HuH-7 (cell line): ENCODE measurements at regions not wholly inside any gene's neighbourhood (a gene's known extent, or its start where the extent isn't known, plus 50 kb on each side); places are given as distances from the start of the nearest gene placed in this dataset.
"Not testable (repeated sequence)": the region's sequence is repeated elsewhere in the genome, so short reads cannot be mapped to it uniquely, and the experiment has no call there.

Experiments
- DNase-seq: peaks from one replicate; pipeline ENCODE4 v3.0.0; 2011; ENCODE audit warnings: low spot score

DNA sequence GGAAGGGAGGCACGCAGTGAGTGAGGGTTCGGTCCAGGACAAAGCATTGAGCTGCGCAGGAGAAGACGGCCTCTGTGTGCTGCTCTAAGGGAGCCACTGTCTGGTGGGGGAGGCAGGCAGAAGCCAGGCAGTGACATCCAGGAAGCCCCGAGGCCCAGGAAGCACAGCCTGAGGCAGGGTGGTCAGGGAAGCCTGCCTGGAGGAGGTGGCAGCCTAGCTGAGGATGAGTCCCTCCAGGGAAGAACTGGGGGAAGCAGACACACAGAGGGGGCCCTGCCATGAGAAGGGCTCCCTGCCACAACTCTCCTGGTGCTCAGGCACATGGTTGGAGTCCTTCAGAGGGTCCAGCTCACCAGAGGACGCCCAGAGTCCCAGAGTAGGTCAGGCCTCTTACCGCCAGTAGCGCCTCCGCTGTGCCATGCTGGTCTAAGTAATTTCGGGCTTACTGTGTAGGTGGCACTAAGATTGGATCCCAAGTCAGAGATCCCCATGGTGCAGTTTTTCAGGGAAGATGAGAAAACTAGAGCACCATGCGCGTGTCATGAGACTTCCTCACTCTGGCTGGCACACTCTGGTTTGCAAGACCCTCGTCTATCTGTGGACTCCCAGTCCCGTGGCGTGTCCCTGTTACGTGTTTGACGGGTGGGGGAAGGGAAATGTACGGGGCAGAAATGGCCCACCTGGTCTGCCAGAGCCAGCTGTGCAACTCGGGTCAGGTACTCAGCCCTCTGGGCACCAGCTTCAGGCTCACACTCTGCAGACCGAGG lies 887.2 kb downstream of the BRD1 start:
- no peak for DNase-seq

DNA sequence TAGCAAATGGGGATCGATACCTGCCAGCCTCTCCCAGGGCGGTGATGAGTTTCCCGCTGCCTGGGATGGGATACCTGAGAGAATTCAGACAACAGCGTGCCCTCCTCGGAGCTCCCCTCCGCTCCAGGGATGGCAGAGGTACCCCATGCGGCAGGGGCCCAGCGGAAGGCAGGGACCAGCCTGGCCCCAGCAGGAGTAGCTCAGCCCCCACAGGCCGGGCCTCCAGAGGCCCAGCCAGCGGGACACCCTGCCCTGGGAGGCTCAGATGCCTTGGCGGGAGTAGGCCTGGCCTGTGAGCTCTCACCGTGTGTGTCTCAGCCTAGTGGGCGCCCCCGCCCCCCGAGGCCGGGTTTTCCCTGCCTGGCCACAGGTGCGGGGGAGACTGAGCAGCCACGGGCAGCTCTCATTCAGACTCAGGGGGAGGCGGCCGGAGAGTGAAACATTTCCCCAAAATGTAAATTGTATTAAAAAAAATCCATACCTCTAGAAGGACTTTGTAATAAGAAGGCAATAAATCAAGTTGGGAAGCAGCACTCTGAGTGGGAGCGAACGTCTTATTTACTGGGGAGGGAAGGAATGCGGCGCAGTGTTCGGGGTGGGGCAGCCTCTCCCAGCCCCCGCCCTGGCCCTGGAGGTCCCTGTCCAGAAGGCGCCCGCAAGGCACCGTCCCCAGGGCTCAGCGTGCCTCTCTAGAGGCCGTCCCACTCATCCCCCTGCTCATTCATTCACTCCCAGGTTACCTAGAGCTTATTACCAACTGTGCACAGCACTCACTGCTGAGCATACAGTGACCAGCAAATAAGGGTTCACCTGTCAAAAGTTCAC lies 888.0 kb downstream of the BRD1 start:
- DNase-seq, result no peak

DNA sequence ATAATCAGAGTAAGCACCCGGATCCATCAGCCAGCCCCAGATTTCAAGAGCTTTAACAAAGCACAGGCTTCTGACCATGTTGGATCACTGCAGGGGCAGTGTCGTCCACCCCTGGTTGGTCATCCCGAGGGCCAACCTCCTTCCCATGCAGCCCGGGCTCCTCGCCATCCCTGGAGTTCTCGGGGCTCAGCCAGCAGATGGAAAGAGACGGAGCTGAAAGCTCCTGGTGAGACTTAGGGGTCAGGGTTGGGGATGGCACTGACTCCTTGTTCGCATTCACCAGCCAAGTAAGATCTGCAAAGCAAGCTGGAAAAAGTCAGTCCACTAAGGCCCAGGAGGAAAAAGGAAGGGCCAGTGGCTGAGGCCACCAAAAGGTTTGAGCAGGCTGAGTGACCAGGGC lies 888.9 kb downstream of the BRD1 start:
- no peak for DNase-seq

DNA sequence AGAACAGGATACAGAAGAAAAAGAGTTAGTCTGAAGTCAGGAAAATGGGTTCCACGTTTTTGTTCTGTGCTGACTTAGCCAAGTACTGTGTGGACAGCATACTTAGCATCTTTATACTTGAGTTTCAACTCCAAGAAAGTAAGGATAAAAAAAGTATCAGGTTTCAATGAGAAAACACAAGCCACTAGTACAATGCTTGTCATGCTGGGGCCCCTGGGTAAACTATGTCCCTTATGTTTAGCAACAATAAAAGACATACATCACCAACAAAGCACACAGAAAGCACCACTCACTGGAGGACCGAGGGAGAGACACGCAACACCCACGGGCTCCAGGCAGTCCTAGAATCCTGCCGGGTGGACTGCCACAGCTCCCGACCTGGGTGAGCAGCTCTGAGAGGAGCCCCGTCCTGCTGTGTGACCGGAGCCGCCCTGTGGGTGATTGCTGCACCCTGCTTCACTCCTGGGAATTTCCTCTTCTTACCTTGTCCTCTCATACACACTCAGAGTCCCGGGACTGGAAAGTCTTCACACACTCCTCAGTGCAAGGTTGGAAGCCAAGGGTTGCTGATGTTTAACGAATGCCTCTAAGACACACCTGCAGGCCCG lies 890.5 kb downstream of the BRD1 start:
- DNase-seq, result no peak

DNA sequence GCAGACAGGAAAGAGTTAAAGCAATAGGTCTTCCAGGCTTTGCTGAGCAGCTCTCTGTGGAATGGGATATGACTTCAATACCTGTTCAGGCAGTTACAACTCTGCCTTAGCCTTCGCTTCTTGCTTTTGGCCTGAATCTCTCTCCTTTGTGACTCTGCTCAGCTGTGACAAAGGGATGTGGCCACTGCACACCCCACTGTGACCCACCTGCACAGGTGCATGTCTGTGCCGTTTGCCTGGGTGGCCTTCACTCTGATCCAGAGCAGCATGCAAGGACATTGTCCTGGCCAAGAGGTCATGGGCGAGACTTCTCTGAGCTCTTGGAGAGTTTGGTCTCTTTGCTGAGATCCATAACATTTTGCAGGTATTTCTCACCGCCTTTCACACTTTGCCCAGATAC lies 891.3 kb downstream of the BRD1 start:
- no peak for DNase-seq

DNA sequence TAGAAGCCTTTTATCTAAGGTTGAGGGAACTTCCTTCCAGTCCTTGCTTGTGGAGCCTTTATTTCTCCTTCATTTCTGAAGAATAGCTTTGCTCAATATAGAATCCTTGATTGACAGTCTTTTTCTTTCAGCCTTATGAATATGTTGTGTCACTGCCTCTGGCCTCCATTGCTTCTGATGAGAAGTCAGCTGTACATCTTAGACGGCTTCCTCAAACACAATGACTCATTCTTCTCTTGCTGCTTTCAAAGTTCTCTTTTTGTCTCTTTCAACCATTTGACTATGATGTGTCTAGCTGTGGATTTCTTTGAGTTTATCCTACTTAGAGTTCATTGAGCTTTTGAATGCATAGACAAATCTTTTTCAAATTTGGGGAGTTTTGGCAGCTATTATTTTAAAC lies 893.2 kb downstream of the BRD1 start:
- DNase-seq, result no peak

DNA sequence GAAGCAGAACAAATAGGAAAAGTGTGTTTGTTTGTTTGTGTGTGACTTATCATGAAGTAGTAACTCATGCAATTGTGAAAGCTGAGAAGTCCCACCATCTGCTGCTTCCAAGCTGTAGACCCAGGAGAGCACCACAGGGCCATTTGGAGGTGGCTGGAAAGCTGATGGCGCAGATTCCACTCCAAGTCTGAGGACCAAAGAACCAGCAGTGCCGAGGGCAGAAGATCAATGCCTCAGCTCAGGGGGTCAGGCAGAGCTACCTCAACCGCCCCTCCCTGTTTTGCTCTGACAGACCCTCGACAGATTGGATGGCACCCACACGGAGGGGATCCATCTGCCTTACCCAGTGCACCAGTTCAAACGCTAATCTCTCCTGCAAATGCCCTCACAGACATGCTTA lies 896.2 kb downstream of the BRD1 start:
- DNase-seq, result no peak

DNA sequence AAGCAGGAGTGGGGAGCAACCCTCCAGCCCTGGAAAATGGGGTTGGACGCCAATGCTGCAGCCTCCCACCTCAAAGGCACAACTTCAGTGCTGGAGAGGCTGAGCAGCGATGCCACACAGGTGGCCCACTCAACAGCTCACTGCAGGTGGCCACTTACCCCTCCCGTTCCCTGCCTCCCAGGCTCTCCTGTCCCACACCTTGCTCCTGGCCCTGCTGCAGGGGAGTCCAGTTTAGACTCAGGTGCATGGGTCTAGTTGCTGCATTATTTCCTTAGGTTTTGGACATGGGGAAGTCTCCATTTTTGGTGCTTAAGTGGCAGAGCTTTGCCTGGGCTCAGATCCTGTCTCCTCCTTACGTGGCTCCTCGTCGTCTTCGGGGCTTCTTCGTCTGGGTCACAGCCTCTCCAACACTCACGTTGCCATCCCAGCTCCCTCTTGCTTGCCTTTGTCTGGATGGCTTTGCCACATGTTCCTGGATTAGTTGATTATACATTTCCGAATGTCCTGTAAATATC lies 898.3 kb downstream of the BRD1 start:
- DNase-seq, result no peak

DNA sequence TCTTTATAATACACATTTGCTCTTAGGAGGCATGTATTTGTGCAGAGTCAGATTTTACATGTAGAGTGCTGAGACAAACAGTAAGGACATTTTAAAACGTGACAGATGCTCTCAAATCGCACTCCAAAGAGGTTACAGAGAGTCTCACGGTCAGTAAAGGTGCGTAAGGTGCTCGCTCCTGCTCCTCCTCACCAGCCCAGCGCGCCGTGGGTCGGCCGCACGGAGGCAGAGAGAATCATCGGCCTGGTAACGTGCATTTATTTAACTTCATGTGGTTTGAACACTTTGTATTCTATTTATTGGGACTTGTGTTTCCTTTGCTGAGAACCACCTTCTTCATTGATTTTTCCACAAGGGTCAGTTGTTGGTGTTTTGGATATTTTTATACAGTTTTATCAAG lies 900.1 kb downstream of the BRD1 start:
- no peak for DNase-seq

DNA sequence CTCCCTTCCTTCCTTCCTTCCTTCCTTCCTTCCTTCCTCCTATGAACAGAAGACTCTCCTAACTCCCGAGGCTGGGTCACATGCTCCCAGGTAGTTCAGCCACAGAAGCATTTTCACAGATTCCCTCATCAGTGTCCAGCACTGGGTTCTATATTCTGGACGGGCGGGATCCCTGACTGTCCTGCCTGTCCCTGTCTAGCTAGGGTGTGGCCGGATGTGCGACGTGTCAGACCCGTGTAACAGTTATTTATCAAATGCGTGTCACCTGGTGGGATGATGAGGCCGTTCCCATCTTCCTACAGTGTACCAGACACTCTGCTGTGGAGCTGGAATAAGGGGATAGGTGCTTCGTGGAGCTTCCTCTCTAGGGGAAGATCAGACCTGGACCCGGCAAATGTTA lies 901.0 kb downstream of the BRD1 start:
- no peak for DNase-seq

DNA sequence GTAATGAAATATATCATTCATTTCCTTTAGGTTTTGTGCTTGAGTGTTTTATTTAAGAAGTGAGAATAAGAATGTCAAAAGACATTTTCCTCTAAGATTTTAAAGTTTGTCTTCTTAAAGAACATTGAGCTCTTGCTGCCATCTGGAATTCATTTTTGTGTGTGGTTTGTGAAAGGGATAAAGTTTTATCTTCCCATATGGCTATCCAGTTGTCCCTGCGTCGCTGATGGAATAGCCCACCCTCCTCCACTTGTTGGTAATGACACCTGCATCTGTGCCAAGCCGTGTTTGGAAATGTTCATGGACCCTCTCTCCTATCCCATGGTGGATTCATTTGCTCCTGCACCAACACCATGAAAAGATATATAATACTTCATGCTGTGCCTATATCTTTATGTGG lies 901.5 kb downstream of the BRD1 start:
- DNase-seq, result no peak

DNA sequence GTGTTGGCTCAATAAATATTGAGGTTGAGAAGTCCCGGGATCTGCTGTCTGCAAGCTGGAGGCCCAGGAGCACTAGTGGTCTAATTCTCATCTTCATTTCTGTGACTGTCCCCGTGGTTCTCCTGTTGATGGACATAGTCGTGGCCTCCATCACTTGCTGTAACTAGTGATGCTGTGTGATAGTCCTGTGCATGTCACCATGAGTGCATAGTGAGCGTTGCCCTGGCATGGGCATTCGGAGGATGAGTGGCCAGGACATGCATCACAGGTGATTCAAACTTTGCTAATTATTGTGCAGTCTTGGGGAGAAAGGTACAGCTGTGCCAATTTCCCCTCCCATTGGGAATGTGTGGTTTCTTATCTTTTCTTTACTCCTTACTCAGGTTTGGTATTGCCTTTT lies 902.2 kb downstream of the BRD1 start:
- no peak for DNase-seq

DNA sequence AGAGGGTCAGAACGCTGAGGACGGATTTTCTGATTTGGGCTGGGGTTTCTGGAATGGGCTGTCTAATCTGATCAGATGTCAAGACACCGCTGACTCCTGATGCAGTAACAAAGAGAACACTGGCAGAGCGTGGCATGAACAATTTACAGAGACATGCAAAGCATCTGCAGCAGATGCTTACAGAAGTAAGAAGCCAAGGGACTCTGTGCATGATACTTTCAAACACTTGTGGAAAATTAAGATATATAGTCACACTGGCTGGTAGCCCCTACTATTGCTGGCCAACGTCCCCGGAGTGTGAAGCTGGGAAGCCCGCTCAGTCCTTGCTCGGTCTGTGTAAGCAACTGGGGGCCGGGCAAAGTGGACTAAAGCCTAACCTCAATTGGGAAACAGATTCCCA lies 903.7 kb downstream of the BRD1 start:
- no peak for DNase-seq

DNA sequence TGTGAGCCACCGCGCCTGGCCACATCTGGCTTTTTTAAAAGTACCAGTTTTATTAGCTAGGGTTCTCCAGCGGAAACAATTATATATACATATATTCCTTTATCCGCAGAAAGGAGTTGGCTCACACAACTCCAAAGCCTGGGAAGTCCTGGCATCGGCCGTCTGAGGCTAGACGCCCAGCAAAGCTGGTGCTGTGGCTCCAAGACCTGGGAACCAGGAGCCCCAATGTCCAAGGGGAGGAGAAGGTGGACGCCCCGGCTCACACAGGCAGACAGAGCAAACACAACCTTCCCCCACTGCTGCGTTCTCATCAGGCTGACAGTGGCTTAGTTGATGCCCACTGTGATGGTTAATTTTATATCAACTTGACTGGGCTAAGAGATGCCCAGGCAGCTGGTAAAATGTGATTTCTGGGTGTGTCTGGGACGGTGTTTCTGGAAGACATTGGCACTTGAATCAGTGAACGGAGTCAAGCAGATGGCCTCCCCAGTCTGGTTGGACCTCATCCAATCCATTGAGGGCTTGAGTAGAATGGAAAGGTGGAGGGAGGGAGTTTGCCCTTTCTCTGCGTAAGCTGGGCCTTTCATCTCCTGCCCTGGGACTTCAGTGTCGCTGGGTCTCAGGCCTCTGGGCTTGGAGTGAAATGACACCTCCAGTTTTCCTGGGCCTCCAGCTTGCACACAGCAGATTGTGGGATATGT lies 904.4 kb downstream of the BRD1 start:
- no peak for DNase-seq

DNA sequence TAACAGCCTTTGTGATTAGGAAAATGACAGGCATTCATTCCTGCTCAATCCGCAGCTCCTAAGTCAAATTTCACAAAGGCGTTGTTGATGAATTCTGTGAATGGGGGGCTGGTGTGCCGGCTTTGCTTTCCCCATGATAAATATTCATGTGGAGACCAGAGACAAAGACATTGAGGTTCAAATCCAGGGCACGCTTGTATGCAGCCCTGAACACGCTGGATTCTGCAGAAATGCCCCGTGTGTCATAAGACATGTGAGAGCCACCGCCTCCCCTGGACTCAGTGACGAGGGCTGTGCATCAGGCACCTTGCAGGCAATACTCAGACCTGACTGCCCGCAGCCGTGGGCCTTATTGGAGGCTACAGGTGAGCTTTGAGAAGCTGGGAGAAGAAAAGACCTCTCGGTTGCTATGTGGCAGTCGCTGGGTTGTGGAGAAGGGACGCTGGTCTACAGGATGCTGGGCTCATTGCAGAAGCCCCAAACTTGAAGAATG lies 906.2 kb downstream of the BRD1 start:
- DNase-seq, result no peak

DNA sequence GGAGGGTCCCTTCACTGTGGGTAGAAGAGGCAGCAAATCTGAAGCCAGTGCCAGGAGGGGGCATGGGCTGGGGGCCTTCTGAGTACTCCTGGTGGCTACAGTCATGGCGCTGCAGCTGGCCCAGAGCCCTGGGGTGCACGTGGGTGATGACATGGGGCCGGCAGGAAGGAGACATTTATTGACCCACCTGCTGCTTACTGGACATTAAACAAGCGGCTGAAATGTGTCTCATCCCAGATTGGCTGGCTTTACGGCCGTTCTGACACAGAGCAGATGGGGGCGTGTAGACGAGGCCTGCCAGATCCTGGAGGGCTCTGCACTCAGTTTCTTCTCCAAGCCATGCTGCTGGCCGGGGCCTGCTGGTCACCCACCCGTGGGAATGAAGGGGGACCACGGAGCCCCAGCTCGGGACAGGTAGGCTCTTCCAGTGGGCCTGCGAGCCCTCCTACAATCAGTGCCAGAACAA lies 906.9 kb downstream of the BRD1 start:
- DNase-seq, result no peak

DNA sequence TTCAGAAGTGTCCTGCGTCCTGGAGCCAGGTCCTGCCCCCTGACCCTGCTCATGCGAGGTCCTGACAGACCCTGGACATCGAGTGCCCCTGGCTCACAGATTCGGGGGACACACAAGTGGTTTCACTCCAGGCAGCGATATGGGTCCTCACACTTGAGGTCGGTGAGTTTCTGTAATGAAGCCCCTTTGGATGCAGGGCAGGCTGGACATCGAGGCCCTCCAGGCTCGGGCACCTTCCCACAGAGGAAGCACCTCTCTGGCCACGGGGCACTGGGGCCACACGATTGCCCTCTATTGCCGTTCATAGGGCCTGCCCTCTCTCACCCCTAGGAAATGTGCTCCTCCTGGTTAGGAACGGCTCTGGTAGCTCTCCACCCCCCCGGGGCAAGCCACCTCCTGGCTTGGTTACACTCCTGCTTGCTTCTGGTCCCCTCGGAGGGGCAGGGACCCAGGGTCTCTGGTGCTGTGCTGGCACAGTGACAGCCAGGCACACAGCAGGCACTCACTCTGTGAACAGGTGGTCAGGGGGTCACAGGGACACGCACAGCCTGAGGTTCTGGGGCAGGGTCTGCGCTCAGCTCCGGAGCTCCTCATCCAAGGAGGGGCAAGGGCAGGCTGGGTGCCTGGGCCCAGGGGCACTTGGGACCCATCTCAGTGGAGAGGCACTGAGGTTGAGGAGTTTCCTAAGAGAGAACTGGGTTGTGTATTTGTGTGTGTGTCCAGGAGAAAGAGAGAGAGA lies 907.7 kb downstream of the BRD1 start:
- DNase-seq, result no peak

DNA sequence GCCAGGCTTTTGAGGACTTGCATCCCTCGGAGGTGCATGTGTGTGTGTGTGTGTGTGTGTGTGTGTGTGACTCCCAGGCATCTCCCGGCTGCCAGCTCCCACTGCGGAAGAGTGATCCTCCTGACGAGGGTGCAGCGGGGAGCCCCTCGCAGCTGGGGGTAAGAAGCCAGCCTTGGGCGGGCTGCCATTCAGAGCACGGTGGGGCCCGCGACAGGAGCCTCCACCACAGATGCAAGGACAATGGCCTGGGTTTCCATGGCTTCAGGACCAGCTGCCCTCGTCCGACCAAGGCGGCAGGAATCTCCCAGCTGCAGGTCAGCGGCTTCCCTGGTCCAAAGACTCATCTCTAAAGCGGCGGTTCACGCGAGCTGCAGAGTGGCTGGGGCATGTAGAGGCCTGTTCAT lies 908.5 kb downstream of the BRD1 start:
- no peak for DNase-seq

DNA sequence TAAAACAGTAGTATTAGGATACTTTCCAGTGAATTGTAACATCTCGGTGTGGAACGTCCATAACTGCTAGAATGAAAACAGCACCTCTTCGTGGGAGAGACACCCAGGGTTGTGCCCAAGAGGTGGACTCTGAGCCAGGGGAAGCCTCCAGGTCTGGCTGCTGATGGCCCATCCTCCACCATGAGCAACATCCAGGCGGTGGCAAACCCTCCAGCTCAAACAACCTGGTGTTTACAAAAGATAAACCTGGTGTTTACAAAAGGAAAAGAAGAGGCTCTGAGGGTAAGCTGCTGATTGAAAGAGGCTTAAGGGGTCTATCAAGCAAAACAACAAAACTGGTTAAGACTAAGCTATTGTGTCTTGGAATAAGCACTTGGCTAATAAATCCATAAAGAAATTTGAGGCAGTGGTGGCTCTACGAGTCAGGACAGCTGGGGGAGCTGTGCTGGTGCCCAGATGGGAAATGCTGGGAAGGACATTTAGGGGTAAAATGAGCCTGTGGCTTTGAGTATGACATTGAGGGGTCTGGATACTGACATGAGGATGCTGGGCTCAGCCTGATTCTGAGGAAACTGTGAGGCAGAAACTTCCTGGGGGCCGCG lies 909.0 kb downstream of the BRD1 start:
- no peak for DNase-seq

DNA sequence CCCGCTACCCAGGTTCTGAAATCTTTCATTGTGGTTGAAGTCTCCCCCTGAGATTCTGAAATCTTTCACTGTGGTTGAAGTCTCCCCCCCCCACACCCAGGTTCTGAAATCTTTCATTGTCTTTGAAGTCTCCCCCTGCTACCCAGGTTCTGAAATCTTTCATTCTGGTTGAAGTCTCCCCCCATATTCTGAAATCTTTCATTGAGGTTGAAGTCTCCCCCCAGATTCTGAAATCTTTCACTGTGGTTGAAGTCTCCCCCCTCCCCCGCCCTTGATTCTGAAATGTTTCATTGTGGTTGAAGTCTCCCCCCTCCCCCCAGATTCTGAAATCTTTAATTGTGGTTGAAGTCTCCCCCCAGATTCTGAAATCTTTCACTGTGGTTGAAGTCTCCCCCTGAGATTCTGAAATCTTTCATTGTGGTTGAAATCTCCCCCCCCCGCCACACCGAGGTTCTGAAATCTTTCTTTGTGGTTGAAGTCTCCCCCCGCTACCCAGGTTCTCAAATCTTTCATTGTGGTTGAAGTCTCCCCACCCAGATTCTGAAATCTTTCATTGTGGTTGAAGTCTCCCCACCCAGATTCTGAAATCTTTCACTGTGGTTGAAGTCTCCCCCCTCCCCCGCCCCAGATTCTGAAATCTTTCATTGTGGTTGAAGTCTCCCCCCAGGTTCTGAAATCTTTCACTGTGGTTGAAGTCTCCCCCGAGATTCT lies 915.2 kb downstream of the BRD1 start:
- not testable (repeated sequence) for DNase-seq
